ENCODE measurements at regions not wholly inside any gene's neighbourhood (a gene's known extent, or its start where the extent isn't known, plus 50 kb on each side); places are given as distances from the start of the nearest gene placed in this dataset.

- TF ChIP-seq ELF1 (IDR thresholded peaks at IDR 0.05) (no peak), CTCF (IDR thresholded peaks at IDR 0.05) (no peak), IRF3 (IDR thresholded peaks at IDR 0.05; ENCODE audit: low read depth, low read length) (no peak), GABPA (IDR thresholded peaks at IDR 0.05; ENCODE audit: low read depth) (no peak), EZH2phosphoT487 (IDR thresholded peaks at IDR 0.05; ENCODE audit: borderline replicate concordance, low read depth) (no peak), MAX (IDR thresholded peaks at IDR 0.05; ENCODE audit: low read depth) (no peak)
These were observed 54.9 kb upstream of the HMGXB4 start for GRCh38 chr22:35202376-35202775.

Data from SK-N-SH (cell line).